Body of pancreas (tissue), 4 donors: ENCODE measurements at regions not wholly inside any gene's neighbourhood (a gene's known extent, or its start where the extent isn't known, plus 50 kb on each side); places are given as distances from the start of the nearest gene placed in this dataset.

Experiments
- CTCF ChIP-seq, 7 experiments: fragments of 450-650 bp in 4 of 7; fragments of 200-600 bp in 3 of 7; sonication (generic) in 3 of 7; IDR thresholded peaks; one replicate each; pipeline ENCODE4 v1.5.1; 2016 to 2019; ENCODE audit warnings: antibody characterized with exemption in 7 of 7
- POLR2A ChIP-seq, 3 donors: fragments of 450-650 bp; IDR thresholded peaks; one replicate each; pipeline ENCODE4 v1.6.1; 2016; ENCODE audit warnings: antibody characterized with exemption in 3 of 3, mild to moderate bottlenecking in 2 of 3

- no peak for TF ChIP-seq CTCF (IDR thresholded peaks at IDR 0.05)
- TF ChIP-seq POLR2A (IDR thresholded peaks at IDR 0.05) = no peak
Measured at GRCh38 chr13:97534540-97534939, 100.6 kb downstream of the RAP2A start.
